Raji (cell line): ENCODE measurements at regions not wholly inside any gene's neighbourhood (a gene's known extent, or its start where the extent isn't known, plus 50 kb on each side); places are given as distances from the start of the nearest gene placed in this dataset.
A peak's percentile ranks its signal among the peaks of the same experiment; 100 is the strongest.

Experiments used
- POLR2A ChIP-seq: IDR thresholded peaks from 2 replicates; pipeline ENCODE4 v1.6.1; 2011; ENCODE audit warnings: low read depth, low read length, control low read depth; ENCODE audit not compliant: insufficient read depth

DNA sequence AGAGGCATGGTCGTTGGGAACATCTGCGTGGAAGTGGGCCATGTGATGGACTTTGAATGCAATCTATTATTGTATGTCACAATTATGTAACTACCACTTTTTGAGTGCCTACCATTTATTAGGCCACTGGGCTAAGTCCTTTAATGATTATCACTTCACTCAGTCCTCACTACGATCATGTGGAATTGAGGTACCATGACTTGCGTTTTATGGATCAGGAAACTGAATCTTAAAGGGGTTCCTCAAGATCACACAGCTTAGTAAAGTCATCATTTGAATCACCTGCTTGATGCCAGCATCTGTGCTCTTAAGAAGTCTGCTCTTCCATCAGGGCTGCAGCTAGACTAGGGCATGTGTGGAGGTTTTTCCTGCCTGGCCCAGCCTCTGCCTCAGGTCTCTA is 136.7 kb downstream of the DAD1 start:
- no peak for TF ChIP-seq POLR2A

DNA sequence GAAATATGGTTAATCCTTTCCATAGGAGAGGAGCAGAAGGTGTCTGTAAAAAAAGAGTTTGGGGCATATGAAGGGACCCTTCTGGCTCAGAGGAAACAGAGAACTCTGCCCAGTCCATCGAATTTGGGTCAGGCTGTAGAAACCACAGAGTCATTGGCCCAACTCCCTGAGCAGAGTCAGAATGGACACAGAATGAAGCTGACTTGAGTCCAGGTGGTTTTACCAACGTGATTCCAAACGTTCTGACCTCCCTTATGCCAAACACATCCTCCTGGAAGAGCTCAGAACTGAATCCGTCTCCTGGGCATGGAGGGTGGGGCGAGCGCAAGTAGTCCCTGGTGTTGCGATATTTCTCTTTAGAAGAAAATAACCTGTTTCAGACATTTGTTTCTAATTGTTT is 138.8 kb downstream of the DAD1 start:
- TF ChIP-seq POLR2A, result no peak

GRCh38 chr14:22449600-22449905 is 139.5 kb downstream of the DAD1 start:
- no peak for TF ChIP-seq POLR2A

DNA sequence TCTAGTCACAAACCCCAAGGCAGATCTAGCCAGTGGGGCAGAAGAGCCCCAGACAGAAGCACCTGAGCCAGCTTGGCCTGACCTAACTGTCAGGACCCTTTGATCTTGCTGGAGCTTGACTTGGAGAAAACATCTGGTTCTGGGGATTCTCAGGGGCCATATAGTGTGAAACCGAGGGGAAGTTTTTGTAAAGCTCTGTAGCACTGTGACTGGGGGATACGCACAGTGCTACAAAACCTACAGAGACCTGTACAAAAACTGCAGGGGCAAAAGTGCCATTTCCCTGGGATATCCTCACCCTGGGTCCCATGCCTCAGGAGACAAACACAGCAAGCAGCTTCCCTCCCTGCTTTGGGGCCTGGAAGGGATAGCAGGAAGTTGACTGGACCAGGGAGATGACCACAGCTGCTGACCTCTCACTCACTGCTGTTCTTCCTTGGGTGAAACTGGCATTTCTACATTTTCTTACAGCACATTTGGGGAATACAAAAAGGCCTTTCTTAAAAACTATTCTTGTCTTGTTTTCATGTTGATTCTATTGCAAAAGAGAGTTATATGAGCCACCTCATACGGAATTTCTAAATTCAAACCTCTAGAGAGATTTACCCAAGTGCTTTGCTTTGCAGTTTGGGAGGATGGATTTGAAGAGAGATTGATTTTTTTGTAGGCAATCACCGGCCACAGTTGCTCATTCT is 140.0 kb downstream of the DAD1 start:
- TF ChIP-seq POLR2A, result no peak

GRCh38 chr14:22448035-22448904 is 140.8 kb downstream of the DAD1 start:
- TF ChIP-seq POLR2A, result no peak

DNA sequence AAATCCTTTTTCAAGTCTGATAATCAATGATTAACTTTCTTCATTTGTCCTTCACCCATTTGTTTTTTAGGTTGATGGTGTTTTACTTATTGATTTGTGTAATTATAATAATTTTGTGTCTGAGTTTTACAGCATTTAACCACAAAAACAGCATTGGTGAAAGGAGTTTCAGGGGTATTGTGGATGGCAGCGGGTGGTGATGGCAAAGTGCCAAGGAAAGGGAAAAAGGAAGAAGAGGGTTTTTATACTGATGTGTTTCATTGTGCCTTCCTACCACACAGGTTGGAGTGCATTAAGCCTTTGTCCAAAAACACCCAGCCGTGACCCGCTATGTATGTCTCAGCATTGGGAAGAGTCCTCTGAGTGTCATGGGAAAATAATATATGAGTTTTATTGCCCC is 150.3 kb downstream of the DAD1 start:
- TF ChIP-seq POLR2A, result no peak

DNA sequence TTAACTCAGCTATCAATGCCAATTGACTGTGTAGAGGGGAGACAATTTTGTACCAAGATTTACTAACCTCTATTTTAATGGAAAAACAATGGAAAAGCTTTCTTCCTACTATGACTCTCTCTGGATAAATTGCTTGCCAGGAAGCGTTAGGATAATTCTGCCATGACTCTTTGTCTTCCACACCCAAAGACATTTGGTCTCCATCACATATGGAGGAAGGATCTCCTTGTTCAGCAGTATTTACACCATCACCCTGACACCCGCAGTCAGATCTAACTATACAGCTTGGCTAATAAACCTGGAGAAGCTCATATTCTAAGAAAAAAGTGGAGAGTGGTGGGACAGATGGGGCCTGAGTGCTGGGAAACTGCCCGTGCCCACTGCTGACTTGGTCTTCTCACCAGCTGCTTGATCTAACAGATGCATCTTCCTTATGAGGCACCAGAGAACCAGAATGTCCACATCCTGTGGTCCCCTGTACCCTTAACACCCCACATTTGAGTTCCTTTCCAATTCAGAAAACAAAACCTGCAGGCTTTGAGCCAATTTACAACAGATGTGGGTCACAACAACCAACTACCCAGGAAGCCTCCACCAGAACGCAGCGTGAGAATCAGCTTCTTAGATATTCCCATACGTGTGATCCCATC is 154.0 kb downstream of the DAD1 start:
- no peak for TF ChIP-seq POLR2A

DNA sequence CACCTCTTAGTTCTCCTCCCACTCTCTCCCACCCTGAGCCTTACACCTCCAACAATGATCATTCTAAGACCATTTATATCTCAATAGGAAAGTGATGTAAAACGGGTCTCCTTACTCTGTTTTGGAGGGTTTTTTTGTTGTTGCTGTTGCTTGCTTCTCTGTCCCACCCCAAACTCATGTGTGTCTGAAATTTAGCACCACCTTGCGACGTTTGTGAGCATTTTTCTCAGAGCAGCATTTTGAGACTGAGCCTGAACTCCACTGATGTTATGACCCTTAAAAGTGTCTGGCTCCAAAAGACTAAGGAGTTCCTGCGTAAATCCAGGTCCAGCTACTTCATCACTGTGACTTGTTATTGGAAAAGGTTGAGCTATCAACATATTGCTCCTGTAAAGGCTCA is 155.0 kb downstream of the DAD1 start:
- no peak for TF ChIP-seq POLR2A

DNA sequence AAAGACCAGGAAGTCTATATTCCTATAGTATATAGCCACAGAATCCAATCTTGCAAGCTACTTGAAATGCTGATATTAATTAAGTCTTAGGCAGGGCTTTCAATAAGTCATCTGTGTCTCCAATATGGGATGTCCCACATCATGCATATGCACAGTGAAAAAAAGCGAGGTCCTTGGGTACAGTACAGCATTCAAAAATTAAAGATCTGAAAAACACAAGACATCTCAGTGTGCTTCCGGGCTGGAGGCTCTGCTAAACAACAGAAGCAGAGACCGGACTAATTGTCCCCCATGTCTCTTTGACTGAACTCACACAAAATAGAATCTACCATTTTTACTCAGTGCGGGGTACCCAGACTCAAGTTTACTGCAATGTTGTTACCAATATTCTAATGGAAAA is 156.0 kb downstream of the DAD1 start:
- no peak for TF ChIP-seq POLR2A

GRCh38 chr14:22432348-22432976 is 156.6 kb downstream of the DAD1 start:
- TF ChIP-seq POLR2A, result peak; percentile 19; the same call in 1 of the 2 replicates

DNA sequence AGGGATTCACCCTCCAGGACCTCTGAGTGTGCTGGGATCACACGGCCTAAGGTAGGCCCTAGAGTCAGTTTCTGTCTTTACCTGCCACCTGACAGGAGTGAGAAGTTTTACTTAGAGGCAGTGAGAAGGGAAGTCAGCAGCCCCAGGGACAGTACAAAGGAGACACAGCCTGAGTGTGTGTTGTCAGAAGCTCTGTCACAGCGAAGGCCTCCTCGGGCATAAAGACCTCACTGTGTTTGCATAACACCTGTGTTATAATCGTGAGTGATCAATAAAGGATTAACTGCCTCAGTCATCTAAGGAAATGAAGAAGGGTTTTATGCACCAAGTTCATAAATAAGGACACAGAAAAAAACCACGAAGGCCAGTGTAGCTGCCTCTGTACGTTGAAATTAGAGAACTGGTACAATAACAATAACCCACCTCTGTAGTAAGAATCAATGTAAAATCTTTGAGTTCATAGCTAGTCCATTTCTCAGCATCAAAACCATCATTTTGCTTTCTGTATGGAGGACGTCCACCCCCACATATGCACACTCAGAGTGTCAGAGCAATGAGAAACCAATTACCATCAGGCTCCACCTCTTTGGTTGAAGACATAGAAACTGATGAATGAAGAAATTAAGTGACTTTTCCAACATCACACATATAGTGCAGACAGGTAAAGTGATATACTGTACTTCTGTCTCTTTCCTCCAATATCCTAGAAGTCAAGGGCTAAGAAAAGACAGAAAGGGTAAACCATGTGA is 159.3 kb downstream of the DAD1 start:
- TF ChIP-seq POLR2A, result no peak

GRCh38 chr14:22428700-22429291 is 160.2 kb downstream of the DAD1 start:
- no peak for TF ChIP-seq POLR2A

DNA sequence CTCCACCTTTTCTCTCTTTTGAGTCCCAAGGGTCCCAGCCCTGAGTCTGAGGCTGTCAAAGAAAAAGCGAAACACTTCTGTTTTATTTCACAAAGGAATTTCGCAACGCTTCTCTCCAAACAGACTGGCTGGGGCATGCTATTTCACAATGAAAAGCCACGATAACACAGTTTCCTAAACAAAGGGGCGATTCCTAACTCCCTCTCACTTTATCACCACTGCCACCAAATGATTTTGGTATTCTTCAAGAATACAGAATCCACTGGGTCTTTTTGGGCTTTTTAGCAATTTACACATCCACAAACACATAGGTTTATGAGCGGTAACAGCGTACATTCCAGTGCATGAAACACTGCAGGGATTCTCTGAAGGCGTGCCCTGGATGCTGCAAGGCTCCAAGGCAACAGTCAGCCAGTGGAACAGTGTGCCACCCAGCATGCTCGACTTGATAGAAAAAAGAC is 161.2 kb downstream of the DAD1 start:
- no peak for TF ChIP-seq POLR2A

DNA sequence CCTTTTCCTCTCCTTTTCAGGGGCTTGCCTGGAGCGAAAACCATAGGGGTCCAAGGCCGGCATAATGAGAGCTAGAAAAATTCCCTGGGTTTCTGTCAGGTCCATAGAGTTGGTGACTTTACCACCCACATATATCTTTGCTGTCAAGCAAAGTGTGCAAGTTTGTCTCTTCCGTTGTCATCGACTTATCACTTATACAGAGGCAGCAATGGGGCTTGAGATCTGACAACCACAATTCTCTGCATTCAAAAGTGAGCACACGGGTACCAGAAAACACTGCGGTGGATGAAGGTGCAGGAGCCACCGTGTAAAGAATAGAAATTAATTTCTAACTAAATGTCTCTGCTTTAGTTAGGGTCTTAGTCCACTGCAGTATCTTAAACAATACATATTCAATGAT is 162.3 kb downstream of the DAD1 start:
- no peak for TF ChIP-seq POLR2A

DNA sequence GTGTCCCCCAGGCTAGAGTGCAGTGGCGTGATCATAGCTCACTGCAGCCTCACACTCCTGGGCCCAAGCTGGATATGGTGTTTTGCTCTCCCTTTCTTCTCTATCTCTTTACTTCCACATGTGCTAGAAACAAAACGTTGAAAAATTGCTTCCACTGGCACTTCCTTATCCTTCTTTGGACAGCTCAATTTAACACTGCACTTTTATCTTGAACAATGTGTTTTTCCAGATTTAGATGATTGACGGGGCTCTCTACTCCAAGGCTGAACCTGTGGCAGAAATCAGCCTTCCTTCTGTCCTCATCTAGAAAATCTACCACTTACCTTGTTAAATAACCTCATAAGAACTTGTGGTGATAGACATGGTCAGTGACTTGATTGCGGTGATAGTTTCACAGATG is 165.1 kb downstream of the DAD1 start:
- no peak for TF ChIP-seq POLR2A

- no peak for TF ChIP-seq POLR2A
These were observed 166.8 kb downstream of the DAD1 start for GRCh38 chr14:22422238-22422637.
